Stimulated activated naive CD4-positive, alpha-beta T cell treated with Interleukin-2 at 50 U/mL for 16 hours (primary cell): ENCODE measurements at regions not wholly inside any gene's neighbourhood (a gene's known extent, or its start where the extent isn't known, plus 50 kb on each side); places are given as distances from the start of the nearest gene placed in this dataset.
"Not testable (repeated sequence)": the region's sequence is repeated elsewhere in the genome, so short reads cannot be mapped to it uniquely, and the experiment has no call there.

ENCODE experiments used
- DNase-seq: peaks from one replicate; lab custom pipeline; 2025; lab: John Stamatoyannopoulos, UW

DNA sequence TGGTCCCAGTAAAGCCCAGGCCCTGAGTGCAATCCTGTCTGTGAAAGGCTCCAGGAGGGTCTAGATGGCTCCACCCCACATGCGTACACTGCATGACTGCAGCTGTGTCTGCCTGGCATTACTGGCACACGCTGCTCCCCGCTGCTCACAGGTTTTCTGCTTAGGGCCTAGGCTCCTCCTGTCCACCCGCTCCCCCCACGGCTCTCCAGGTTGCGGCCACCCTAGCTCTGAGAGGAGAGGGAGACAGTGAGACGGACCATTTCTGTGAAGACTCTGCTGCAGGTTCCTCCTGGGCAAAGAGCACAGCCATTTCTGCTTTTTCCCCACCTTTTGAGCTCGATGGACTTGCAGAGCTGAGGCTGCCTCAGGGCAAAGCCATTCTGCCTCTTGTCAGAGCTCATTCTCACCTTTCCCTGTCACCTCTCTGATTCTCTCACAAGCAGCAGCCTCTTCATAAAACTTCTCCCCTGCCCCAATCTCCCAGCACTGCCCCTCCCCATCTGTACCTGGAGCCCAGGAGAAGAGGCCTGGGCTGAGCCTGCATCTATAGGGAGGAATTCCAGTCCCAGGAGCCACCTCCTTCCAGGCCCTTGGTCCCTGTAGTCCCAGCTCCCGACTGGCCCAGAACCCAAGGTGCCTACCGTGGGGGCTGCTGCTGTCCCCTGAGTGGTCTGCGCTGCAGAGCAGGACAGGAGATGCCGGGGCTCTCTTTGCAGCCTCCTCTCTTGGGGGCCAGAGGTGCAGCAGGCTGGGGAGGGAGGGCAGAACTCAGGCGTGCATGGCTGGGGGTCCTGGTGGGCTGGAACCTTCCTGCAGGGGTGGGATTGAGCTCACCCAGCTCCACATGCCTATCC is 433.7 kb upstream of the B3GAT1 start:
- DNase-seq, result no peak

DNA sequence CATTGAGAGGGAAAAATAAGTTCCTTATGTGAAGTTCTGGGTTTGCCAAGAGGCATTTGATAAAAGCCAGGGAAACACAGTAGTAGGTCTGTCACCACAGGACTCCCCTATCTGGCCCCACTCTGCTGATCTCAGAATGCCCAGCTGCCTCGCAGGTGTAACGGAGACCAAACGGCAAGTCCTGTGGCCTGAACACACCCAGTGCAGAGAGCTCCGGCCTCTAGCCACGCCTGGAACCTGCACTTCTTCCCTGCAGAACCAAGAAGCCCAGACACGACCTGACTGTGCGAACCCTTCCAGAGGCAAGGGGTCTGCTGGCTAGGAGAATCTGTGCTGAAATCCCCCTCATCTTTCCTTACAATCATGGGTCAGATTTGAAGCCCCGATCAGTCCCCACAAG is 432.8 kb upstream of the B3GAT1 start:
- no peak for DNase-seq

DNA sequence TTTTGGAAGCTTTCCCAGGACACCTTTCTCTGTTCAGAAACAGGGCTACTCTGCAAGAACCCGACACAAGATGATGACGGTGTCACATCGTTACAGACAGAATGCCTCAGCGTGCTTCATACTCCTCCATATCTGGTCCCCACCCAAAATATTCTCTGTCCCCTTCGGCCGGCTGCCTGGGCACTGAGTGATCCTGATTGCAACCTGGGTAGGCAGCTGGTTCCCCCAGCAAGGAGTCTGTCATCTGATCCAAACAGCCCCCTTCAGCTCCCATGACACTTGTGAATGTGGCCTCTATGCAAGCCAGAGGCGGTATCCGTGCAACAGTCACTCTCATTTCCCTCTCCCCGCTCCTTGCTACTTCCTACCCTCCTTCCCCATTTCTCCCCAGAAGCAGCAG is 431.7 kb upstream of the B3GAT1 start:
- no peak for DNase-seq

DNA sequence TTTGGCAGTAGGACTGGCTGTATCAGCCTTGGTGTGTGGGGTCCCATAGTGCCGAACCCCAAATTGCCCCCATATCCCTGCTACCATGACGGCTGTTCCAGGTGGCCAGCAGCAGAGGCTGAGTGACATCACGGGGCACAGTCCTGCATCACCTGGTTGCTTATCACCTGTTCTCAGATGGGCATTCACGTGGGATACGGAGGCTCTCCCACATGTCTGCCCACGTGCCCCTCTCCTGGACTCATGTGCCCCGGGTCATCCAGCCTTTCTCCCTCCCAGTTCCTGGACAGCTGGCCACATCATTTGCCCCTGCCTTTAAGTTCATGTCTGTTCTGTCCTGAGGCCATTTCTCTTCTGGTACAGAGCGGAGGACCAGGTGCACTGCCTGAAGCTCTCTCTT is 431.0 kb upstream of the B3GAT1 start:
- no peak for DNase-seq

DNA sequence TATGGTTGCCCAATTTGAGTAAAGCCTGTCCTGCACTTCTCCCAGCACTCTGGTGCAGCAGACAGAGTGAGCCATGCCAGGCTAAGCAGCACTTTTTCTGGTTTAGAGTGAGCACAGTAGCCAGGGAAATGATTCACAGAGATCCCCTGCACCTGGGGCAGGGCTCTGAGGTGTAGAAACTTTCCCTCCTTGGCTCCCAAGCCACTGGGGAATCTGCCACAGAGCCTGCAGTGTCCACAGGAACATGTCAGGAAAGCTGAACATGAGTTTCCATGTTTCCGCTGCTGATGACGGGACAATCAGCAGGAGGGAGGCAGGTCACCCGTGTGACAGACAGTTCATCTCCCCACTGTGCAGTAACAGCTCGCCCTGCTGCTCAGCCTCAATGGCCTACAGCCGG is 429.9 kb upstream of the B3GAT1 start:
- DNase-seq, result no peak

DNA sequence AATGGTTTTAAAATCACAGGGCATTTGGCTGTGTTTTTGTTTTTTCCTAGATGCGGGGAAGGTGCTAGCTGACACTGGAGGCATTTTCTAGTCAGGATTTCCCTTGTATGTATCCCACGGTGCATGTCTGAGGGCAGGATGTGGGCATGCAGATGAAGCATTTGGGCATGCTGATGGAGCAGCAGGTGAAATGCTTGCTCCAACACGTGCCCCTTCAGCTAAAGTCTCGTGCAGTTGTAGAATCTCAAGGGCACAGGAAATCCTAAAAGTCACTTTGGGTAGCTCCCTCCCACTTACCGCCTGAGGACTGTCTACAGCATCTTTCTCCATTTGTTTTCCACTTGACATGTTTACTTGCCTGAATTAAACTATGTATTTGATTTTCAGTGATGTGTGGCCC is 429.4 kb upstream of the B3GAT1 start:
- DNase-seq, result no peak

DNA sequence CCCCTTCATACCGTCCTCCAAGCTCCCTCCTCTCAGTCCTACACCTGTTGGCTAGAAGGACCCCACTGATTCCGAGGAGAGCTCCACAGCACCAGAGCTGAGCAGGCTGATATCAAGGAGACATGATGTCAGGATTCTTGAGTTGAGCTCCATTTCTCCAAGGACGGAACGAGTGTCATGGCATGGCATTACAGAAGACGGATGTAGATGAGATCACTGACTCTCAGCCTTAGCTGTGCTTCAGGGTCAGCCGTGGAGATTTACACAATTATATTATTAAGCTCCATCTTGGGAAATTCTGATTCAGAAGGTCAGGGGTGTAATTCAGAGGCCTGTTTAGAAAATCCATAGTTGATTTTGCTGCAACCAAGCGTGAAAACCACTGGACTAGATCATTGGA is 428.9 kb upstream of the B3GAT1 start:
- no peak for DNase-seq

DNA sequence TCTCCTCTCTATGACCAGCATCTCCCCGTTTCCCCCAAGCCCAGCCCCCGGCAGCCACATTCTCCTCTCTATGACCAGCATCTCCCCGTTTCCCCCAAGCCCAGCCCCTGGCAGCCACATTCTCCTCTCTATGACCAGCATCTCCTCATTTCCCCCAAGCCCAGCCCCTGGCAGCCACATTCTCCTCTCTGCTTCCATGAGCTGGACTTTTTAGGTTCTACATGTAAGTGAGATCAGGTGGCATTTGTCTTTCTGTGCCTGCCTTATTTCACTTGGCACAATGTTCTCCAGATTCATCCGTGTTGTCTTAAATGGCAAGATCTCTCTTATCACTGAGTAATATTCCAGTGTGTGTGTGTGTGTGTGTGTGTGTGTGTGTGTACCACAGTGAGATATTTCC is 428.1 kb upstream of the B3GAT1 start:
- DNase-seq, result not testable (repeated sequence)

DNA sequence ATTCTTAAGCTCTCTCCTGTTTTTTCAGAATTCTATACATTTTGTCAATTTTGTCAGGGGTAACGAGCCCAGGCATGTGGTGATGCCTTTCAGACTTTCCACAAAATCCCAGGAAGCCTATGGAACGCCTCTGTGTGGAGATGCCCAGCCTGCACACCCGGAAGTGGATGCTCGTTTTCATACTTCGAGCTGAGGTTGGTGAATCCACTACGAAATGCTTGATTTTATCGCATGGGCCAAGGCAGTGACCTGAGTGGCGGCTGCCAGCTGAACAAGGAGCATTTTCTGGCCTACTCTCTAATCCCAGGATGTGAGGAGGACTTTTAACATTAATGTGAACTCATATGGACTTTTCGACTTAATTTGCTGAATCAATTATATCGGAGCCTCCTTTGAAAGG is 426.7 kb upstream of the B3GAT1 start:
- no peak for DNase-seq

DNA sequence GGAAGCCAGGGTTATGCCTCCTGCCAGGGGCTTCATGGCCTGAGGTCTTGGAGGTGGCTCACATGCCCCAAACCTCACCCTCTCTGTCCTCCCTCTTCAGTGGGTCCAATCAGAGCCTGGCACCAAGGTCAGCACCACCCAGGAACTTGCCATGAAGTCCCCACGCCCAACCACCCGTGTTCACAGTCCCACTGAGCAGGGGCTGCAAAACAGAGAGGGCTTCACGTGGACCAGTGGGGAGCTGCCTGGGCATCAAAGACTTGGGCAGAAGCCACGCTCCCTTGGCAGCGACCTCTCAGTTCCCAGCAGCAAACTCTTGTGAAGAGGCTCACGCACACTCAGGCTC is 425.8 kb upstream of the B3GAT1 start:
- DNase-seq, result no peak

DNA sequence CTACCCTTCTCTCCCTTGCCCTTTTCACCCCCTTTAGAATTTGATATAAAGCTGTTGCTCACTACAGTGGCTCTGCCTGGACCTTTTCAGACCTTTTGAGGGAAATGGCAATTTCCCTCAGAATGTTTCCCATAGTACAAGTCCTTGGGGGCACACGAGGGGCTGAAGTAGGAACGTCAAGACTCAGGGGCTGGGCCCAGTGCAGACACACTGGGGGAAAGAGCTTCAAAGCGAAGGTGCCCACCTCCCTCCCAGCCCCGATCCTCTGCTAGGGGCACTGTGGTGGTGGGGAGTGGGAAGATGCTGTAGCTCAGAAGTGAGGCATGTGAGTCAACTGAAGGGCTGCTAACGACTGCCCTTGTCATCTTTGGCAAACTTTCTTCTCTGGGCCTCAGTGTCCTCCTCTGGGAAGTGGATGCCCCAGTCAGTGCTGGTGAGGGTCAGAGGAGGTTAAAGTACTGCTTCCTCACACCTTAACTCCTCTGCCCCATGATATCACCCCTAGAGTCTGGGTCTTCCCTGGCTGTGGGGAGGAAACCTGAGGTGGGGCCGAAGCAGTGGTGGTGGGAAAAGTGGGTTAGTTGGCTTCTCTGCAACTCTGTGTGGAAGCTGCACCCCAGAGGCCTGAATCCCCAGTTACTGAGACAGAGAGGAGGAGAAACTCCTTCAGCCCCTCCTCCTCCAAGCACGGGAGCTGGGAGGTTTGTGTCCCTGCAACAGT is 425.3 kb upstream of the B3GAT1 start:
- DNase-seq, result no peak

DNA sequence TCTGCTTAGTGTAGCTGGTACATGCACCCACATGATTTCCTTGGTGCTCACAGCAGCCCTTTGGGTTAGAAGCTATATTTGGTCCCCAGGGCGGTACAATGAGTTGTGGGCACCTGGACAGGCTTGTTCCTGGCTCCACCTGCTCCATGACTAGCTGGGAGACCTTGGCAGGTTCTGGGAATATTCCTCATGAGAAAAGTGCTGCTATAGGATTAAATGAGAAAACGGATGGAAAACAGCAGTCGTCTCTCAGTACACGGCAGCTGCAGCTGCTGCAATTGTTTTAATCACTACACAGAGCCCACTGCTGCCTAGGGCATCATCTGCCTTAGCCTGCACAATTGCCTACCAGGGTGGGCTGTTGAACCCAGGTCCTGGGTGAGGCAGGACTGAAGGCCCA is 424.5 kb upstream of the B3GAT1 start:
- DNase-seq, result no peak

DNA sequence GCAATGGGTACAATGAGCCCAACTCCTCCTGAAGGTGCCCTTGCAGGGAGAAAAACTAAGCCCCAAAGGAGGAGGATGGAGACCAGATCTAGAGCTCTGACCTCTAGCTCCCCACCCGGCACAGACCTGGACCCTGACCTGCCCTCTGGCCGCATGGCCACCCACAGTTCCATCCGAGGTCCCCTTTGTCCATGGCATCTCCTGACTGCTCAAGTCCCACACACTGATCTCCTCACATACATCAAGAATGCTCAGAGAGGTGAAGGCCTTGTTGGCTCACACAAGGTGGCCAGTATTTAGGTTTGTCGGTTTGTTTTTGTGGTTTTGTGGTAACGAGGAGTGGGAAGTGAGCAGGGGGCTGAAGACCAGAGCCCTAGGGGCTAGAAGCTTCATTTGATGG is 423.5 kb upstream of the B3GAT1 start:
- no peak for DNase-seq

DNA sequence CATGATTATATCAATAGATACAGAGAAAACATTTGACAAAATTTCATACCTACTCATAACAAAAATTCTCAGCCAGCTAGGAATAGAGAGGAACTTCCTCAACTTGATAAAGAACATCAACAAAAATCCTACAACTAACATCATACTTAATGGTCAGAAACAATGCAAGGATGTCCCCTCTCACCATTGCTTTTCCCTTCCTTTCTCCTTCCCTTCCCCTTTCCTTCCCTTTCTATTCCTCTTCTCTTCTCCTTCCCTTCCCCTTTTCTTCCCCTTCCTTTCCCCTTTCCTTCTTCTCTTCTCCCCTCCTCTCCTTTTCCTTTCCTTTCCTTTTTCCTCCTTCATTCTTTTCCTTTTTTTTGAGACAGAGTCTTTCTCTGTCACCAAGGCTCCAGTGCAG is 418.3 kb upstream of the B3GAT1 start:
- no peak for DNase-seq

DNA sequence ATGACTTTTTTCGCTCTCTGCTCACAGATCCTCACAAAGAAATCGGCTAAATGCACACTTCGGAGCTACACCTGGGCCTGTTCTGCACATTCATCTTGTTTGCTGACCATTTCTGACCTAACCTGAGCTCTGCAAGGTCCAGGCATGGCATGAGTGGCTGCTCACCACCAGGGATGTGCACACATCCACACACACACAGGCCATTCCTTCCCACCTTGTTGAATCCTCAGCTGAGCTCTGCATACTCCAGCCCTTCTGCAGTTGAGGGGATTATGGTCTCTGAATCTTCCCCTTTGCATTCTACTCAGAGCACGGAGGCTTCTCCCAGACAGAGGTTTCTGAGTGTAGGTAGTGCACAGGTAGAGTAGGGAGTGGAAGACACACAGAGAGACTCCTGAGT is 411.9 kb upstream of the B3GAT1 start:
- DNase-seq, result no peak

DNA sequence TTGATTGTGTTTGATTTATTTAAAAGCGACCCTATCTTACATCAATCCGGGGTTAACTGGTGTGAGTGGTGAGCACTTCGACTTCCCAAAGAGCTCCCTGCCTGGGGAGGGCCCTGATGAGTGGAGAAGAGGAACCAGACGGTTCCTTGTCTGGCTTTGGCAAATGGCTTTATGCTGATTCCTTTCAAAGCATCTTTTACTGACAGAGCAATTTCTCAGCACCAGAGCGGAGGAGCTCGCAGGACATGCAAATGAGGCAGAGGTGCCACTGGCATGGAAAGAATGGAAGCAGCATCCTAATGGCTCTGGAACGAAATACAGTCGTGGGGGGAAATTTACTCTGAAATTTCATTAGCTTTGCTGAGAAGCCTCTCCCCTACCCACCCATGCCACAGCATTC is 410.9 kb upstream of the B3GAT1 start:
- no peak for DNase-seq

DNA sequence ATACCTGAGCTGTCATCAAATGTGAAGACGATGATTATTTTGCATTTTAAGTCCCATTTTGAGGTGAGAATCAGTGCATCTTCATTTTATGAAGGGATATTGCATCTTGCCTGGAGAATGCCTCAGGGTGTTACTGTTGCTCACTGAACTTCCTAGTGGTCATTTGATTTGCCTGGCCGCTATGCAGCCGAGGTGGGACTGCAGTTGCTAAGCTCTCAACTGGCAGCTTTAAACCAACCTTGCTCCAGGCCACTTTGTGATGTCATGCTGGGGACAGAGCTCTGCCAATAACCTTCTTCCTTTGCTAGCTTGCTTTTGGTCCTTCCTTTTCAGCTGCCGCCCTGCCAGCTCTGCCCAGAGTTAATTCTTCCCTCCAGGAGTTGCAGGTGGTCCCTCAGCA is 409.4 kb upstream of the B3GAT1 start:
- DNase-seq, result no peak

DNA sequence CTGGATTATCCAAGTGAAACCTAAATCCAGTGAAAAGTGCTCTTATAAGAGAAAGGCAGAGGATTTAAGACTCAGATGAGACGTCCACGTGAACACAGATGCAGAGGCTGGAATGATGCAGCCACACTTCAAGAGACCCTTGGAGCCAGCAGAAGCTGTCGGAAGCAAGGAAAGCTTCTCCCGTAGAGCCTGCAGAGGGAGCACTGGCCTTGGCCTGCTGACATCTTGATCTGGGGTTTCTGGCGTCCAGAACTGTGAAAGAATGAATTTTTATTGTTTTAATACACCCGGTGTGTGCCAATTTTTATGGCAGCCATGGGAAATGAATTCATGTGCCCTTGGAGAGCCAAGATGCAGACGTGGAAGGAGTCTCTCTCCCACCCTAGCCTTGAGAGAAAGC is 407.0 kb upstream of the B3GAT1 start:
- no peak for DNase-seq

DNA sequence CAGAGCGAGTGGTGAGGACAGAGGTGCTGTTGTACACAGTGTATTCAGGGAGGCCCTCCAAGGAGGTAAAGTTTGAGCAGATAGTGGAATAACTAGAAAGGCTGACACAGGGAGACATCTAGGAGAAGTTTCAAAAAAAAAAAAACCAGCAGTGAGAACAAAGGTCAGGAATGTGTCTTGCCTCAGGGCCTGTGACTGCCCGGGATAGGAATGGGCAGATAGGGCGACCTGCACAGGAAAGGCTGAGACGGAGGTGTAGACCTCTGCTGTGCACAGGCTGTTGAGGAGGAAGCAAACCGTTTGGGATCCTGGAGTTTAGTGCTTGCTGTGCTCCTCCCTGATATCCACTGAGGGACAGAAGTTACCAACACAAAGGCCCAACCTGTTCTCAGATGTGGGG is 406.5 kb upstream of the B3GAT1 start:
- no peak for DNase-seq

DNA sequence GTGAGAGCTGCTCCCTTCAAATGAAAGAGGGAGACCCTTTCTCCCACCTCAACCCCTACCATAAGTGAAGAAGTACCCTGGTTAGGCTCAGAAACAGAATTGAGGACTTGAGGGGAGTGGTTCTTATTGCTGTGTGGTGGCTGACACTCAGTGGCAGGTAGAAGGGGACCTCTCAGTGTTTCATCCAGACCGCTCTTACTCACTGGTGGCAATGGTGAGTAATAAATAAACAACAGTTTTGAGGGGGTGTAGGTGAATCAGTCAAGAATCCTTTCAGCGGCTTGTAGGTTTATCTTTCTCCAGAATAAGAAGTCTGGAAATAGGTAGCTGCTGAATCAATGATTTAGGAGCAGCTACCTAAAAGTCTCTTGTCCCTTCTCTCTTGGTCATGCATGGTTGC is 403.4 kb upstream of the B3GAT1 start:
- DNase-seq, result no peak

DNA sequence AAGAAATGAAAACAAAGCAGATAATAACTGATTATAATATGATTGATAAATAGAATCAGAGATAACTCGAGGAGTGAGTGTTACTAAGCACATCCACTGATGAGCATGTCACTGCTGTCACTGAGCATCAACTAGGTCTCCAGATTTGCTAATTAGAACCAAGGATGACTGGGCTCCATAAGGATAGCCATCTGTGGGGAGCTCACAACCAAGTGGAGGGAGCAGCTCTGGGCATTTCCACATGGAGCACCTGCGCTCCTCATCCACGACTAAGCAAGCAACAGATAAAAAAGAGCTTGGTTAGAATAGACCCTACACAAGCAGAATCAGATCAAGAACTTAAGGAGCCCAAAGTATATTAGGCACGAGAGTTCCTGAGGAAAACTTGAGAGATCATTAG is 396.0 kb upstream of the B3GAT1 start:
- DNase-seq, result no peak

DNA sequence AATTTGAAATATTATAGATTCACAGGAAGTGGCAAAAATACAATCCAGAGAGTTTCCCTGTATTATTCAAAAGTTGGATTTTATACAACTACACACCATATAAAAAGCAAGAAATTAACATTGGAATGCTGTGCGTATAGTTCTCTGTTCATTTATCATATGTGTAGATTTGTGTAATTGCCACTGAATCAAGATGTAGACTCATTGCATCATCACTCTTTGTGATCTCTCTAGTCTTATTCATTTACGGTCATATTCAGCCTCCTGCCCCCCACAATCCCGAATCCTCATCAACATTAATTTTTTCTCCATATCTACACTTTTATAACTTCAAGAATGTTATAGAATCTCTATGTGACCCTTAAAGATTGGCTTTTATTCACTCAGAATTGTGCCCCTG is 390.6 kb upstream of the B3GAT1 start:
- DNase-seq, result no peak

DNA sequence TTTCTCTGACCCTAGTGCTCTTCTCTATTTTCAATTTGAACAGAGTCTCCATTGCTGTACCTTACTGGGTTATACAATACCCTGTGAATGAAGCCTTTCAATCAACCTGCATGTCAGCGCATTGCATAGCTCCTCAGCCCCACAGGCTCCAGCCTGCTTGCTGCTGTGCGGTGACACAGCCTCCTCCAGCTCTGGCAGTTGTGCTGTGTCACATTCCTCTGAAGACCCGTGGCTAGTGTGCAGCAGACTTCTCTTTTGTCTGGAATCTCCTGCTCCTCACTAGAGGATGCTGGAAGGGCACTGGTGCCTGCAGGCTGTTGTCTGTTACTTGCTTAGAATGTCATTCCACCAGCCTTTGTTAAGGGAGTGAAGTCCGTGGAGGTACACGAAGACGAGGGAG is 390.1 kb upstream of the B3GAT1 start:
- DNase-seq, result no peak

DNA sequence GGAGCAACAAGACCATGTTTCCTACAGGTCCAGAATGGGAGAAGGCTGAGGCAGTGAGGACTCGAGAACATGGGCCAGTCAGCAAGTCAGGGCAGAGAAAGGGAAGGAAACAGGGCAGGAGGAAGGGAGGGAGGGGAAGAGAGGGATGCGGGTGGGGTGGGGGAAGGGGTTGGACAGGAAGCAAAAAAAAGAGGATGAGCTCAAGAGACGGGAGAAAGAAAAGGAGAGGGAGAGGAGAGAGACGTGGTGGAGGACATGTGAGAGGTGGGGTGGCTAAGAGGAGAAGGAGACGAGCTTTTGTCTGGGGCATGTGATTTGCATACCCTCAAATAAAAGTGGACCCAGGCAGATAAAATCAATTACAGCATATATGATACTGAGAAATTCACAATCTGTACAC is 389.5 kb upstream of the B3GAT1 start:
- DNase-seq, result no peak
